Stimulated activated CD8-positive, alpha-beta memory T cell treated with anti-CD3 and anti-CD28 coated beads, Interleukin-4, amount 100 ng/mL, for 4 hours (primary cell): ENCODE measurements at regions not wholly inside any gene's neighbourhood (a gene's known extent, or its start where the extent isn't known, plus 50 kb on each side); places are given as distances from the start of the nearest gene placed in this dataset.
"Not testable (repeated sequence)": the region's sequence is repeated elsewhere in the genome, so short reads cannot be mapped to it uniquely, and the experiment has no call there.

Experiments used
- DNase-seq, 2 donors: peaks; one replicate each; pipeline ENCODE4 v3.0.0-alpha.2; 2020; ENCODE audit warnings: low read depth in 2 of 2, low spot score in 1 of 2

GRCh38 chr14:65834051-65834450 is 421.5 kb downstream of the FUT8 start:
- no peak for DNase-seq

GRCh38 chr14:65834812-65835211 is 422.3 kb downstream of the FUT8 start:
- DNase-seq, result no peak

GRCh38 chr14:65835501-65835900 is 423.0 kb downstream of the FUT8 start:
- no peak for DNase-seq

- no peak for DNase-seq
Measured at GRCh38 chr14:65838565-65838964, 426.0 kb downstream of the FUT8 start.

GRCh38 chr14:65840118-65840751 is 427.7 kb downstream of the FUT8 start:
- DNase-seq, result no peak

GRCh38 chr14:65840786-65841185 is 428.3 kb downstream of the FUT8 start:
- no peak for DNase-seq

GRCh38 chr14:65846196-65846868 is 433.8 kb downstream of the FUT8 start:
- no peak for DNase-seq

GRCh38 chr14:65847075-65847847 is 434.7 kb downstream of the FUT8 start:
- DNase-seq, result peak; percentile 24 to 36

- not testable (repeated sequence) for DNase-seq
Measured at GRCh38 chr14:65847931-65848330, 435.4 kb downstream of the FUT8 start.

- DNase-seq, result no peak
Measured at GRCh38 chr14:65849091-65849490, 436.6 kb downstream of the FUT8 start.

- DNase-seq, result no peak
Measured at GRCh38 chr14:65849558-65849957, 437.0 kb downstream of the FUT8 start.

GRCh38 chr14:65850429-65851135 is 438.1 kb downstream of the FUT8 start:
- peak; percentile 14 to 34 for DNase-seq

GRCh38 chr14:65852689-65853088 is 440.2 kb downstream of the FUT8 start:
- no peak for DNase-seq

- no peak for DNase-seq
Measured at GRCh38 chr14:65853407-65853955, 441.0 kb downstream of the FUT8 start.

- DNase-seq, result no peak
Measured at GRCh38 chr14:65854215-65854614, 441.7 kb downstream of the FUT8 start.

GRCh38 chr14:65860956-65861611 is 448.6 kb downstream of the FUT8 start:
- DNase-seq, result no peak

GRCh38 chr14:65864549-65864948 is 452.0 kb downstream of the FUT8 start:
- no peak for DNase-seq

GRCh38 chr14:65864984-65865383 is 452.5 kb downstream of the FUT8 start:
- no peak for DNase-seq

- no peak for DNase-seq
Measured at GRCh38 chr14:65866448-65866847, 453.9 kb downstream of the FUT8 start.

GRCh38 chr14:65866886-65867285 is 454.4 kb downstream of the FUT8 start:
- no peak for DNase-seq

- no peak for DNase-seq
Measured at GRCh38 chr14:65867333-65867732, 454.8 kb downstream of the FUT8 start.
